Naive thymus-derived CD4-positive, alpha-beta T cell (primary cell): ENCODE measurements at regions not wholly inside any gene's neighbourhood (a gene's known extent, or its start where the extent isn't known, plus 50 kb on each side); places are given as distances from the start of the nearest gene placed in this dataset.

Experiments used
- ATAC-seq: fragments of 150-1000 bp; cut with Tn5 transposase; 2 replicates; pipeline ENCODE4 v1.10.0; 2021; ENCODE audit warnings: mild to moderate bottlenecking, moderate library complexity
- CTCF ChIA-PET: fragments of 350-600 bp; sonication (Branson Sonifier 250); formaldehyde crosslinking; loops from one replicate; lab custom pipeline; 2021; ENCODE audit warnings: antibody characterized with exemption; lab: Charles Lee
- POLR2A ChIA-PET: fragments of 350-600 bp; sonication (Branson Sonifier 250); formaldehyde crosslinking; loops from one replicate; lab custom pipeline; 2021; ENCODE audit warnings: antibody characterized with exemption, inconsistent platforms; lab: Charles Lee
- DNase-seq, 9 donors: peaks; one replicate each; pipeline versions ENCODE4 v3.0.0 to v3.0.0-alpha.2; 2020 to 2022; ENCODE audit warnings: mixed read lengths in 1 of 9
- H3K27ac ChIP-seq: one replicate; pipeline ENCODE4 v1.7.0; 2013; ENCODE audit warnings: mild to moderate bottlenecking, low read depth, low read length, moderate library complexity
- H3K27me3 ChIP-seq, 2 donors: one replicate each; pipeline ENCODE4 v1.7.0; 2013; ENCODE audit warnings: low read length in 2 of 2, mild to moderate bottlenecking in 2 of 2, moderate library complexity in 2 of 2; ENCODE audit not compliant: control insufficient read depth in 2 of 2, insufficient read depth in 2 of 2
- H3K36me3 ChIP-seq, 3 experiments: 1 replicate in 2 of 3; 2 replicates in 1 of 3; pipeline ENCODE4 v1.7.0; 2013; ENCODE audit warnings: low read length in 3 of 3, mild to moderate bottlenecking in 3 of 3, moderate library complexity in 1 of 3; ENCODE audit not compliant: insufficient read depth in 3 of 3, control insufficient read depth in 2 of 3
- H3K4me1 ChIP-seq, 2 donors: one replicate each; pipeline ENCODE4 v1.7.0; 2013; ENCODE audit warnings: low read length in 2 of 2, mild to moderate bottlenecking in 2 of 2, moderate library complexity in 1 of 2; ENCODE audit not compliant: control insufficient read depth in 2 of 2, insufficient read depth in 2 of 2
- H3K4me3 ChIP-seq: 2 replicates; pipeline ENCODE4 v1.7.0; 2013; ENCODE audit warnings: mild to moderate bottlenecking, low read length
- H3K9me3 ChIP-seq, 3 experiments: 1 replicate in 2 of 3; 2 replicates in 1 of 3; pipeline ENCODE4 v1.7.0; 2013; ENCODE audit warnings: low read length in 3 of 3; ENCODE audit not compliant: control insufficient read depth in 2 of 3
- H3K27ac Mint-ChIP-seq, 9 donors: one replicate each; pipeline ENCODE4 v1.8.0; 2020 to 2022; ENCODE audit warnings: mixed read lengths in 9 of 9, mild to moderate bottlenecking in 8 of 9, moderate library complexity in 5 of 9, inconsistent platforms in 2 of 9
- H3K27me3 Mint-ChIP-seq, 5 donors: one replicate each; pipeline ENCODE4 v1.8.0; 2021 to 2022; ENCODE audit warnings: mixed read lengths in 5 of 5, mild to moderate bottlenecking in 1 of 5
- H3K36me3 Mint-ChIP-seq, 5 donors: one replicate each; pipeline ENCODE4 v1.8.0; 2020 to 2022; ENCODE audit warnings: mixed read lengths in 5 of 5, mild to moderate bottlenecking in 3 of 5, inconsistent platforms in 1 of 5
- H3K4me1 Mint-ChIP-seq, 7 donors: one replicate each; pipeline ENCODE4 v1.8.0; 2020 to 2022; ENCODE audit warnings: mixed read lengths in 7 of 7, mild to moderate bottlenecking in 3 of 7, inconsistent platforms in 1 of 7
- H3K4me3 Mint-ChIP-seq, 10 donors: one replicate each; pipeline ENCODE4 v1.8.0; 2020 to 2022; ENCODE audit warnings: mild to moderate bottlenecking in 10 of 10, mixed read lengths in 10 of 10, moderate library complexity in 6 of 10, inconsistent platforms in 2 of 10
- H3K9me3 Mint-ChIP-seq, 11 donors: one replicate each; pipeline ENCODE4 v1.8.0; 2020 to 2022; ENCODE audit warnings: mixed read lengths in 11 of 11, mild to moderate bottlenecking in 4 of 11, inconsistent platforms in 1 of 11, moderate library complexity in 1 of 11
- intact Hi-C, 2 donors: fragments of 100-400 bp; cut with micrococcal nuclease; formaldehyde crosslinking; loops; one replicate each; pipeline ENCODE4 v1.15.1; 2023

DNA sequence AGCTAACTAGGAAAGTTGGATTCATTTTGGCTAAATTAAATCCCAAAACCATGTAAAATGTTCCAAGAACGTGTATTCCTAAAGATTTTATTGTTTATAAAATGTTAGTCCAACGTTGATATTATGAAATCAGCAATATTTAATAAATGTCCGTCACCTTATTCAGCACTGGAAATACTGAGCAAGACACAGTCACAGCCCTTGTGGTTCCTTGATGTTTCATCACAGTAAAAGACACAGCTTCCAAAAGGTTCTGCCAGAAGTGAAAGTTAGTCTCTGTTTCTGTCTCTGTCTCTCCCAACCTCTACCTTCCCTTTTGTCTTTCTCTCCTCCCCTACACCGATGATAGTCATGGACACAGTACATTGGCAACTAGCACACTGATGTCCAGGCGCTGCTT, 82.2 kb upstream of the BOC start:
- Histone ChIP-seq H3K4me3 (no peak overlapping the region), H3K36me3 (no peaks in the 10 kb centered on the region), H3K9me3 (no peaks in the 10 kb centered on the region), H3K4me1 (no peaks in the 10 kb centered on the region), H3K27ac (no peak overlapping the region), H3K27me3 (no peaks in the 10 kb centered on the region)
- ChIA-PET POLR2A (no interaction called here), CTCF (no interaction called here)
- intact Hi-C loops, result no loop called here
- ATAC-seq, result no peak
- DNase-seq, result no peak
- H3K9me3 Mint-ChIP-seq, result no peaks in the 10 kb centered on the region
- peaks cover 0 to 12% (median 4%) of the 10 kb centered on the region in 5 donors for H3K36me3 Mint-ChIP-seq
- no peak overlapping the region for H3K4me3 Mint-ChIP-seq
- H3K27me3 Mint-ChIP-seq, result no peaks in the 10 kb centered on the region
- no peak overlapping the region for H3K27ac Mint-ChIP-seq
- peaks cover 0 to 3% (median 0%) of the 10 kb centered on the region in 7 donors for H3K4me1 Mint-ChIP-seq

GRCh38 chr3:113132571-113132996, 78.8 kb upstream of the BOC start:
- no peaks in the 10 kb centered on the region for H3K27me3 ChIP-seq
- POLR2A ChIA-PET, result no interaction called here
- Mint-ChIP-seq H3K9me3 (peaks cover 0 to 2% (median 0%) of the 10 kb centered on the region in 11 donors), H3K36me3 (peaks cover 0 to 8% (median 4%) of the 10 kb centered on the region in 5 donors), H3K27ac (no peak overlapping the region), H3K4me1 (peaks cover 0 to 3% (median 0%) of the 10 kb centered on the region in 7 donors), H3K4me3 (no peak overlapping the region), H3K27me3 (no peaks in the 10 kb centered on the region)
- H3K27ac ChIP-seq, result no peak overlapping the region
- DNase-seq (no peak), ATAC-seq (no peak)
- CTCF ChIA-PET, result no interaction called here
- intact Hi-C loops, result no loop called here
- no peaks in the 10 kb centered on the region for H3K9me3 ChIP-seq
- H3K36me3 ChIP-seq, result no peaks in the 10 kb centered on the region
- H3K4me1 ChIP-seq, result no peaks in the 10 kb centered on the region
- no peak overlapping the region for H3K4me3 ChIP-seq

DNA sequence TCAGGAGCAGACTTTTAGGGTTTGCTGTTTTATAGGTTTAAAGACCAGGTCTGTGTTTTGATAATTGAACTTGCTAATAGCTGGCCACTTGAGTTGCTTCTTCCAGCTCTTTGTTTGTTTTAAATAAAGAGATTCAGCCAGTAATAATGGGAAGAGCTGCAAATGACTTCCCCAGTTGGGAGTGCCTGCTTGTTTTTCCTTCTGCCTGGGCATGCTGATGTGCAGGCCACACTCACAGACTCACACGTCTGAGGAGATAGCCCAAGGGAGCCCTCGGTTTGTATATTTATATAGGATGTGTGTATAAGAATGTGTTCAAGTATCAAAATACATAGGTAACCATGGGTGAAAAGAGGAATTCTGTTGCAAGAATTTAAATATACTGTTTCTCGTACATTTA, 78.2 kb upstream of the BOC start:
- H3K4me1 ChIP-seq, result no peaks in the 10 kb centered on the region
- H3K4me3 Mint-ChIP-seq, result no peak overlapping the region

GRCh38 chr3:113136071-113136470, 75.3 kb upstream of the BOC start:
- peaks cover 0 to 5% (median 0%) of the 10 kb centered on the region in 11 donors for H3K9me3 Mint-ChIP-seq
- no peaks in the 10 kb centered on the region for H3K27me3 Mint-ChIP-seq
- peak in 1 of 9 donors; percentile 5 for DNase-seq
- peaks cover 0 to 2% (median 0%) of the 10 kb centered on the region in 5 donors for H3K36me3 Mint-ChIP-seq
- no peaks in the 10 kb centered on the region for H3K4me1 ChIP-seq
- no peak overlapping the region for H3K4me3 Mint-ChIP-seq
- H3K27me3 ChIP-seq, result no peaks in the 10 kb centered on the region
- CTCF ChIA-PET, result interaction anchor here (0.7 kb wide), 1 partner anchor 311 kb away, joined by 3 read pairs; no protein-coding TSS in a partner anchor
- no peak for ATAC-seq
- H3K4me3 ChIP-seq, result no peak overlapping the region
- H3K9me3 ChIP-seq, result no peaks in the 10 kb centered on the region
- intact Hi-C loops, result loop anchor here (1.0 to 5.0 kb wide), 3 partner anchors 85 to 441 kb away; no protein-coding TSS in a partner anchor
- no peak overlapping the region for H3K27ac ChIP-seq
- no peak overlapping the region for H3K27ac Mint-ChIP-seq
- POLR2A ChIA-PET, result interaction anchor here (0.6 kb wide), 1 partner anchor 371 kb away, joined by 3 read pairs; no protein-coding TSS in a partner anchor
- H3K4me1 Mint-ChIP-seq, result peaks cover 0 to 3% (median 0%) of the 10 kb centered on the region in 7 donors
- no peaks in the 10 kb centered on the region for H3K36me3 ChIP-seq

More for the DNA sequence above, 78.2 kb upstream of the BOC start:
- ATAC-seq (no peak), DNase-seq (no peak)
- CTCF ChIA-PET, result no interaction called here
- no peaks in the 10 kb centered on the region for H3K9me3 ChIP-seq
- no peak overlapping the region for H3K4me3 ChIP-seq
- Mint-ChIP-seq H3K27ac (no peak overlapping the region), H3K9me3 (peaks cover 0 to 5% (median 0%) of the 10 kb centered on the region in 11 donors), H3K4me1 (peaks cover 0 to 3% (median 0%) of the 10 kb centered on the region in 7 donors), H3K27me3 (no peaks in the 10 kb centered on the region), H3K36me3 (peaks cover 0 to 4% (median 1%) of the 10 kb centered on the region in 5 donors)
- no peak overlapping the region for H3K27ac ChIP-seq
- no peaks in the 10 kb centered on the region for H3K36me3 ChIP-seq
- intact Hi-C loops, result no loop called here
- H3K27me3 ChIP-seq, result no peaks in the 10 kb centered on the region
- POLR2A ChIA-PET, result interaction anchor here (0.8 kb wide), 1 partner anchor 603 kb away, joined by 3 read pairs; no protein-coding TSS in a partner anchor

DNA sequence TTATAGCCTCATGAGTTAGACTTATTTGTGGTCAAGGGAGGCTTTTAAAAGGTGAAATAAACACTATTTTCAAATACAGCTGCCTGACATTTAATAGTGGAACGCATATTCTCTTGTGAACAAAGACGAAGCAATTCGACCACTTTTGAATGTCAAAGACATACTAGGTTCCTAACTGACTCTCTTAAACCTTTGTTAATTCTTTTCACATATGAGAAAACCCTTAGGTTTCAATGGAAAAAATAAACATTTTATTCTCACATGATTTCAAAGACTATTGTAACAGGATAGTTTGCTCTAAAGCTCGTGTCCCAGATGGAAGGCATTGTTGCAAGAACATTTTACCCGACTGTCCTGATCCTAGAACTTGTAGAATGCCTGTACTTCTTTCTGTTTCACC, 74.8 kb upstream of the BOC start:
- Mint-ChIP-seq H3K27me3 (no peaks in the 10 kb centered on the region), H3K36me3 (peaks cover 0 to 4% (median 0%) of the 10 kb centered on the region in 5 donors), H3K4me3 (no peak overlapping the region), H3K27ac (no peak overlapping the region), H3K9me3 (peaks cover 0 to 5% (median 0%) of the 10 kb centered on the region in 11 donors), H3K4me1 (peaks cover 0 to 3% (median 0%) of the 10 kb centered on the region in 7 donors)
- no peak for DNase-seq
- POLR2A ChIA-PET, result interaction anchor here (0.6 kb wide), 1 partner anchor 370 kb away, joined by 3 read pairs; no protein-coding TSS in a partner anchor
- no peak overlapping the region for H3K27ac ChIP-seq
- H3K36me3 ChIP-seq, result no peaks in the 10 kb centered on the region
- no peaks in the 10 kb centered on the region for H3K27me3 ChIP-seq
- CTCF ChIA-PET, result interaction anchor here (0.7 kb wide), 1 partner anchor 311 kb away, joined by 3 read pairs; no protein-coding TSS in a partner anchor
- ATAC-seq, result no peak
- no peaks in the 10 kb centered on the region for H3K9me3 ChIP-seq
- no peaks in the 10 kb centered on the region for H3K4me1 ChIP-seq
- H3K4me3 ChIP-seq, result no peak overlapping the region
- intact Hi-C loops, result loop anchor here (1.0 to 5.0 kb wide), 3 partner anchors 86 to 441 kb away; no protein-coding TSS in a partner anchor

DNA sequence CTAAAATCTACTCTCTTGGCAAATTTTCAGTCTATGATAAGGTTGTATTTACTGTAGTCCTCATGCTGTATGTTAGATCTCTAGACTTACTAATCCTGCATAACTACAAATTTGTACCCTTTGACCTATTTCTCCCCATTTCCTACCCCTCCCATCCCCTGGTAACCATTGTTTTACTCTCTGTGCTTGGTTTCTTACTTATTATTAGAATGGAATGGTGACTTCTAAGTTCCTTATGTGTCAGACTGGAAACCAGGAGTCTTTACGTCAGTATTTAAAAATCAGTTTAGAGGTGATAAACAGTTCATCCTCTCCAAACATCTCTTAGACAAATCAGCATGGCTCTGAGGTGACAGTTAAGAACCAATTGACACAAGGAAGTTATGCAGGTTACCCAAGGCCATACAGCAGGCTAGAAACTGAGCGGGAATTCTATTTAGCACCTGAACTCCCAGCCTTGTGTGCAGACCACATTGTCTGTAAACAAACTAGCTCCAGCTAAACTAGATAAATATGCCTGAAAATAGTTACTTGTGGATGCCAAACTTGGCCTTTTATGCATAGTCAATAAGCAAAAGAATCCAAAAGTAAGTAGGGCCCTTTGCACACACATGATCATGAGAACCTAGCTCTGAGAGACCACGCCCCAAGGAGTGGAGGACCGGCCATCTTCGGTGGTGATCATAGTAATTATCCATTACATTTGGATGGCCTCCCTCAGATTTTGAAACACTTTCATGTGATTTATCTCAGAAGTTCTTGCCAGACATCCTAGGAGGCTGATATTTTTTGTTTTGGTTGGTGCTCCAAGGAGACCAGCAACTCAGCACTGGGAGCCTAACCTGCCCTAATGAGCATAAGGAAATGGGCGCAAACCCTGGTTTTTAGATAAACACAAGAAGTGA, 72.3 kb upstream of the BOC start:
- ChIA-PET CTCF (no interaction called here), POLR2A (no interaction called here)
- Histone ChIP-seq H3K4me1 (no peaks in the 10 kb centered on the region), H3K36me3 (no peaks in the 10 kb centered on the region), H3K9me3 (no peaks in the 10 kb centered on the region), H3K4me3 (no peak overlapping the region), H3K27ac (no peak overlapping the region), H3K27me3 (no peaks in the 10 kb centered on the region)
- no peak overlapping the region for H3K4me3 Mint-ChIP-seq
- peak overlapping the region in 1 of 9 donors; percentile 37 for H3K27ac Mint-ChIP-seq
- H3K9me3 Mint-ChIP-seq, result peaks cover 0 to 5% (median 0%) of the 10 kb centered on the region in 11 donors
- intact Hi-C loops, result loop anchor here (1.0 to 5.0 kb wide), 2 partner anchors 137 to 438 kb away; no protein-coding TSS in a partner anchor
- no peak for DNase-seq
- peaks cover 0 to 2% (median 0%) of the 10 kb centered on the region in 5 donors for H3K27me3 Mint-ChIP-seq
- H3K36me3 Mint-ChIP-seq, result peaks cover 0 to 4% (median 0%) of the 10 kb centered on the region in 5 donors
- ATAC-seq, result no peak
- peaks cover 0 to 3% (median 0%) of the 10 kb centered on the region in 7 donors for H3K4me1 Mint-ChIP-seq
